OCI-LY1 (cell line): ENCODE measurements at regions not wholly inside any gene's neighbourhood (a gene's known extent, or its start where the extent isn't known, plus 50 kb on each side); places are given as distances from the start of the nearest gene placed in this dataset.

ENCODE experiments used
- CTCF ChIP-seq: fragments of 200-600 bp; sonication (generic), shearing (Covaris generic); IDR thresholded peaks from 2 replicates; pipeline ENCODE4 v1.5.1; 2017; ENCODE audit warnings: mild to moderate bottlenecking, antibody characterized with exemption, low read length, moderate library complexity, mixed read lengths
- EZH2 ChIP-seq: fragments of 200-600 bp; sonication (generic), shearing (Covaris generic); IDR thresholded peaks from 2 replicates; pipeline ENCODE4 v1.8.0; 2017; ENCODE audit warnings: borderline replicate concordance, mixed run types, mild to moderate bottlenecking, antibody characterized with exemption, low read length, moderate library complexity, mixed read lengths

DNA sequence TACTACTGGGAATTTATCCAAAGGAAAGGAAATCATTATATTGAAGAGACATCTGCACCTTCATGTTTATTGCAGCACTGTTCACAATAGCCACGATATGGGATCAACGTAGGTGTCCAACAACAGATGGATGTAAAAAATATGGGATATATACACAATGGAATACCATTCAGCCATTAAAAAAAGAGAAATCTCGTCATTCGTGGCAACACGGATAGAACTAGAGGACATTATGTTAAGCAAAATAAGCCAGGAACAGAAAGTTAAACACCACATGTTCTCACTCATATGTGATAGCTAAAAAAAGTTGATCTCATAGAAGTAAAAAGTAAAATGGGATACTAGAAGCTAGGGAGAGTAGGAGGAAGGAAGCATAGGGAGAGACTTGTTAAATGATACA lies 82.9 kb upstream of the CLMN start:
- TF ChIP-seq CTCF (no peak), EZH2 (no peak)
